NT2/D1 (cell line): ENCODE measurements at regions not wholly inside any gene's neighbourhood (a gene's known extent, or its start where the extent isn't known, plus 50 kb on each side); places are given as distances from the start of the nearest gene placed in this dataset.

Experiments used
- DNase-seq: peaks from one replicate; pipeline ENCODE4 v3.0.0-alpha.2; 2011; ENCODE audit warnings: low read depth, low spot score
- H3K27me3 ChIP-seq: 2 replicates; pipeline ENCODE4 v1.6.0; 2011; ENCODE audit warnings: mild to moderate bottlenecking; ENCODE audit not compliant: insufficient read length, insufficient read depth
- H3K36me3 ChIP-seq: 2 replicates; pipeline ENCODE4 v1.6.1; 2011; ENCODE audit warnings: mild to moderate bottlenecking, low read length, mixed read lengths; ENCODE audit not compliant: insufficient read depth, insufficient read length
- H3K4me1 ChIP-seq: 2 replicates; pipeline ENCODE4 v1.5.1; 2011; ENCODE audit not compliant: insufficient read depth, insufficient read length
- H3K4me3 ChIP-seq: 2 replicates; pipeline ENCODE4 v1.5.1; 2011; ENCODE audit warnings: low read depth; ENCODE audit not compliant: insufficient read length
- H3K9ac ChIP-seq: 2 replicates; pipeline ENCODE4 v1.6.0; 2011; ENCODE audit warnings: low read depth; ENCODE audit not compliant: insufficient read length
- H3K9me3 ChIP-seq: 2 replicates; pipeline ENCODE4 v1.5.1; 2011; ENCODE audit warnings: mild to moderate bottlenecking, low read length; ENCODE audit not compliant: insufficient read depth
- SUZ12 ChIP-seq: IDR thresholded peaks from 2 replicates; pipeline ENCODE4 v1.6.1; 2011; ENCODE audit not compliant: insufficient read length, insufficient read depth; ENCODE audit errors: extremely low read depth
- YY1 ChIP-seq: IDR thresholded peaks from 2 replicates; pipeline ENCODE4 v1.6.1; 2011; ENCODE audit not compliant: insufficient read length, insufficient read depth
- ZNF274 ChIP-seq: IDR thresholded peaks from 2 replicates; pipeline ENCODE4 v1.6.1; 2011; ENCODE audit warnings: mild to moderate bottlenecking, low read depth, low read length

GRCh38 chr5:37891832-37892231 is 52.0 kb upstream of the GDNF start:
- DNase-seq: no peak
- H3K36me3 ChIP-seq: no peaks in the 10 kb centered on the region
- TF ChIP-seq ZNF274: no peak
- no peak for TF ChIP-seq SUZ12
- TF ChIP-seq YY1: no peak
- no peak overlapping the region for H3K4me3 ChIP-seq
- peaks cover 4% of the 10 kb centered on the region; the same call in 1 of the 2 replicates for H3K9me3 ChIP-seq
- no peak overlapping the region for H3K9ac ChIP-seq
- no peaks in the 10 kb centered on the region for H3K27me3 ChIP-seq
- H3K4me1 ChIP-seq: no peaks in the 10 kb centered on the region

DNA sequence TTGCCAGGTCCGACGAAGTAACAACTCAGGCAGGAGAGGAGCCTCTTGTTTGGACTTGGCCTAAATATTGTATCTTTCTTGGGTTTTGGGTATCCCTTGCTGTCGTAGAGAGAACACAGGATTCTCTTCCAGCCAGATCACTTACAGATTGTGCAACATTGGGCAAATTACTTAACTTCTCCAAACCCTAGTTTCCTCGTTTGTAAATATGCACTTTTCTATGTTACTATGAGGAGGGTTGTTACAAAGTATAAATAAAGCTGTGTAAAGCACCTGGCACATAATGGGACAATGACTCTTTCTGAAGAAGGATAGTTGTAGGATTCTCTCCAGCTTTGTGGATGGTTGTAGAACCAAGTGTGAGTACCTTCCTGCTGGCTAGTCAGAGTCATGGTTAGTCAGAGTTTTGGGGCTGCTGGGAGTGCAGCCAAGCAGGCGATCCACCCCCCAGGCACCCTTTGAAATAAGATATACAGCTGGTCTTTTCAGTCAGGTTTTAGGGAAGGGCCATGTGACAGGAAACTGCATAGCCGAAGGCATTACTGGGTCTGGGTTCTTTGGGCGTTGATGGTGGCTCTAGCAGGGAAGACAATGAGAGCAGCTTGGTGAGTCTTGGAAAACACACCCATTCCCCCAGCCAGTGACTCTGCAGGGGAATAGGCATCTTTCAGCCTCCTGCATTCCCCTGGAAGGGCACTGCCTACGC is 49.9 kb upstream of the GDNF start:
- H3K9ac ChIP-seq: no peak overlapping the region
- H3K27me3 ChIP-seq: no peaks in the 10 kb centered on the region
- H3K4me3 ChIP-seq: no peak overlapping the region
- DNase-seq: no peak
- H3K36me3 ChIP-seq: no peaks in the 10 kb centered on the region
- TF ChIP-seq YY1 (no peak), SUZ12 (no peak), ZNF274 (no peak)
- H3K9me3 ChIP-seq: peaks cover 4% of the 10 kb centered on the region; the same call in 1 of the 2 replicates
- no peaks in the 10 kb centered on the region for H3K4me1 ChIP-seq
